GM18499 (cell line): ENCODE measurements at regions not wholly inside any gene's neighbourhood (a gene's known extent, or its start where the extent isn't known, plus 50 kb on each side); places are given as distances from the start of the nearest gene placed in this dataset.
"Not testable (repeated sequence)": the region's sequence is repeated elsewhere in the genome, so short reads cannot be mapped to it uniquely, and the experiment has no call there.

Experiments used
- ATAC-seq: cut with Tn5 transposase; IDR thresholded peaks from one replicate; pipeline ENCODE4 v1.9.1; 2021; ENCODE audit warnings: moderate number of reproducible peaks; ENCODE audit not compliant: insufficient read depth, unreplicated experiment

- ATAC-seq: peak; percentile 67
Measured at GRCh38 chr3:152574461-152575079, 260.4 kb upstream of the P2RY1 start.

- ATAC-seq: no peak
Measured at GRCh38 chr3:152578769-152579168, 256.2 kb upstream of the P2RY1 start.

- no peak for ATAC-seq
Measured at GRCh38 chr3:152581951-152582350, 253.0 kb upstream of the P2RY1 start.

GRCh38 chr3:152583963-152584362 is 251.0 kb upstream of the P2RY1 start:
- ATAC-seq: no peak

- ATAC-seq: no peak
Measured at GRCh38 chr3:152586974-152587373, 248.0 kb upstream of the P2RY1 start.

GRCh38 chr3:152587861-152588260 is 247.1 kb upstream of the P2RY1 start:
- ATAC-seq: no peak

GRCh38 chr3:152589644-152590043 is 245.3 kb upstream of the P2RY1 start:
- no peak for ATAC-seq

GRCh38 chr3:152591515-152591914 is 243.4 kb upstream of the P2RY1 start:
- ATAC-seq: no peak

GRCh38 chr3:152593242-152593641 is 241.7 kb upstream of the P2RY1 start:
- no peak for ATAC-seq

- ATAC-seq: peak; percentile 99
Measured at GRCh38 chr3:152595975-152596821, 238.7 kb upstream of the P2RY1 start.

GRCh38 chr3:152596832-152597231 is 238.1 kb upstream of the P2RY1 start:
- not testable (repeated sequence) for ATAC-seq

GRCh38 chr3:152606146-152606545 is 228.8 kb upstream of the P2RY1 start:
- no peak for ATAC-seq

- ATAC-seq: no peak
Measured at GRCh38 chr3:152607179-152607578, 227.8 kb upstream of the P2RY1 start.

- ATAC-seq: no peak
Measured at GRCh38 chr3:152608696-152609594, 226.0 kb upstream of the P2RY1 start.

GRCh38 chr3:152609891-152610290 is 225.0 kb upstream of the P2RY1 start:
- no peak for ATAC-seq

GRCh38 chr3:152610622-152611021 is 224.3 kb upstream of the P2RY1 start:
- ATAC-seq: no peak

GRCh38 chr3:152611905-152612304 is 223.0 kb upstream of the P2RY1 start:
- ATAC-seq: no peak

- ATAC-seq: no peak
Measured at GRCh38 chr3:152613851-152614250, 221.1 kb upstream of the P2RY1 start.

GRCh38 chr3:152615681-152616080 is 219.2 kb upstream of the P2RY1 start:
- no peak for ATAC-seq

GRCh38 chr3:152617609-152618008 is 217.3 kb upstream of the P2RY1 start:
- ATAC-seq: no peak

GRCh38 chr3:152618529-152618928 is 216.4 kb upstream of the P2RY1 start:
- no peak for ATAC-seq
